OCI-LY3 (cell line): ENCODE measurements at regions not wholly inside any gene's neighbourhood (a gene's known extent, or its start where the extent isn't known, plus 50 kb on each side); places are given as distances from the start of the nearest gene placed in this dataset.

ENCODE experiments used
- EZH2phosphoT487 ChIP-seq: fragments of 200-600 bp; shearing (Covaris generic); IDR thresholded peaks from 2 replicates; pipeline ENCODE4 v1.6.1; 2018; ENCODE audit warnings: antibody characterized with exemption, mixed run types, low read depth
- TF ChIP-seq, protein P1 (sequence below): fragments of 200-600, 300-600 bp; sonication (generic); IDR thresholded peaks from 2 replicates; pipeline ENCODE4 v1.5.1; 2014; ENCODE audit warnings: antibody characterized with exemption, low read length, low read depth

DNA sequence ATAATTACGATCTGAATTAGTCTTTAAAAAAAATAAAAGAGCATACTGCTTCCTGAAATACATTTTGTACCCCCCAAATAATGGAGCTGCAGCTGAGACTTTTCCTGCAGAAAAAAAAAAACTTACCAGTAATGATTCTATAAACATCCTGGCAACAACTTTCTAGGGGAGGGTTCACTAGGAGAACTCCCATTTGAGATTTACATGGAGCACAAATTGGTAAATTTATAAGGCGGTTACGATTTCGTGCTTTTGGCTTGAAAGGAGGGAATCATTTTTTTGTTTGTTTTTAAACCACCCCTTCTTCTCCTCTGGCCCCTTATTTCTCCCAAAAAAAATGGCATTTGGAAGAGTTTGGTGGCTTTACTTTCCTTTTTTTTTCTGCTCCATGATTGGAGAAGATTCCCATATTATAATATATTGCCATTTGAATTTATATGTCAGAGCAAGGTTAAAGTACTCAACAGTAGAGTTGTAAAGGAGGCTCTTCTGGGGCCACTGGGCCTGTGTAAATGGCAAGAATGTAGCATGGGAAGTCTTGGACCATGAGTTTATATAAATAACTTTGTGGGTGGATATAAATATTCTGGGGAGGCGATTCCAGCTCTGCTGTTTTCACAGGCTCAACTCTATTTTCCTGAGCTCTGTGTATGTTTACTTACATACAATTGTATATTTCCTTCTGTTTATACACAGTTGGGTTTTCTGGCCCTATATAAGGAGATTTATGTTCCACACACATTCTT lies 159.9 kb downstream of the CSNK1G3 start:
- TF ChIP-seq, protein P1, sequence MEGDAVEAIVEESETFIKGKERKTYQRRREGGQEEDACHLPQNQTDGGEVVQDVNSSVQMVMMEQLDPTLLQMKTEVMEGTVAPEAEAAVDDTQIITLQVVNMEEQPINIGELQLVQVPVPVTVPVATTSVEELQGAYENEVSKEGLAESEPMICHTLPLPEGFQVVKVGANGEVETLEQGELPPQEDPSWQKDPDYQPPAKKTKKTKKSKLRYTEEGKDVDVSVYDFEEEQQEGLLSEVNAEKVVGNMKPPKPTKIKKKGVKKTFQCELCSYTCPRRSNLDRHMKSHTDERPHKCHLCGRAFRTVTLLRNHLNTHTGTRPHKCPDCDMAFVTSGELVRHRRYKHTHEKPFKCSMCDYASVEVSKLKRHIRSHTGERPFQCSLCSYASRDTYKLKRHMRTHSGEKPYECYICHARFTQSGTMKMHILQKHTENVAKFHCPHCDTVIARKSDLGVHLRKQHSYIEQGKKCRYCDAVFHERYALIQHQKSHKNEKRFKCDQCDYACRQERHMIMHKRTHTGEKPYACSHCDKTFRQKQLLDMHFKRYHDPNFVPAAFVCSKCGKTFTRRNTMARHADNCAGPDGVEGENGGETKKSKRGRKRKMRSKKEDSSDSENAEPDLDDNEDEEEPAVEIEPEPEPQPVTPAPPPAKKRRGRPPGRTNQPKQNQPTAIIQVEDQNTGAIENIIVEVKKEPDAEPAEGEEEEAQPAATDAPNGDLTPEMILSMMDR: no peak
- TF ChIP-seq EZH2phosphoT487: no peak
